NCI-H1930 (cell line): ENCODE measurements at regions not wholly inside any gene's neighbourhood (a gene's known extent, or its start where the extent isn't known, plus 50 kb on each side); places are given as distances from the start of the nearest gene placed in this dataset.

ENCODE experiments used
- DNase-seq, 2 experiments: peaks; one replicate each; lab custom pipeline; 2025; lab: John Stamatoyannopoulos, UW

DNA sequence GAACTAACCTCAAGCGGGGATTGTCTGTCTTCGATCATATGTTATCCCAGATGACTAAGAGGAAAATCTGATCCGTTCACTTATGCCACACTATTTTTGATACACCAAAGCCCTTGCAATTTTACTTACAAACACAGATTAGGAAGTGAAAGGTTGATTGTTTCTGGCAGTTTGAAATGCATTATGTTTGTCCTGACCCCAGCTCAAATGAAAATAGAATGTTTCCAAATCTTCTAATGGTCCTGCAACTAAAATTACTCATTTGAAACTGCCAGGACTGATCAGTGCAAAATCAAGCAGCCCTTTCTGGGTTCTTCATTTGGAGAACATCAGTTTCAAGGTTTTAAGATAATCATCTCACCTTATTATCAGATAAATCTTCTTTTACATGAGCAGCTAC is 696.7 kb upstream of the WWC1 start:
- no peak for DNase-seq

DNA sequence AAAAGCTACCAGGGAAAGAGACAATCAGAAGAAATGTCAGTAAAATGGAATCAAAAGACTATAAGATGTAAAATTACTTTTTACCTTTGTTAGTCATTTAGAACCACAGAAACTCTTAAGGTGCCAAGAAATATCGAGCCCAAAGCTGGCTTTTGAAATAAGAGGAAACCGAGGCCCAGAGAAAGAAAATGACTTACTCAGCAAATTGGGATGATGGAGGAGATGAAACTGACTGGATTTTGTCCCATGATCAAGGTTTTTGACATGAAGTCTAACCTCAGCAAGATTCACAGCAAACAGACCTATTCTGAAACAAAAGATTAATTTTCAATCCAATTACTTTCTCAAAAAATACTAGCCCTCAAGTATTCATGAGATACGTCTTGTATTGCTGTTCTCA is 696.2 kb upstream of the WWC1 start:
- DNase-seq = no peak

DNA sequence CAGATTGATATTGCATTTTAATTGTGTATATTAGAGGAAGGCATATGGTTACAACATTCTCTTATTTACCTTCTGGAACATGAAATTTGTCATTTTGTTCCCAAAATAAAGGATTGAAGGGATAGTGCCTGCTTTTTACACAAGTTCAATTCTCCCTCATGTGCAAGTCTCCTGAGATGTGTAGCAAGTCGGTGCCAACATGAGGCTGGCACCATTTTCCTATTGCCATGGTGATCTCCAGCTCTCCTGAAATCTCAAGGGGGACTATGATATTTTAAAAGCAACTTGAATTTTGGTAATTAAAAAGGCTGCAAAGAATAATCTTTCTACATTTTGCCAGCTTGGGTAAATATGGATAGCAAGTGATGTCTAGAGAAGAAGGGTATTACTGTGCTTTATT is 693.3 kb upstream of the WWC1 start:
- DNase-seq = no peak

DNA sequence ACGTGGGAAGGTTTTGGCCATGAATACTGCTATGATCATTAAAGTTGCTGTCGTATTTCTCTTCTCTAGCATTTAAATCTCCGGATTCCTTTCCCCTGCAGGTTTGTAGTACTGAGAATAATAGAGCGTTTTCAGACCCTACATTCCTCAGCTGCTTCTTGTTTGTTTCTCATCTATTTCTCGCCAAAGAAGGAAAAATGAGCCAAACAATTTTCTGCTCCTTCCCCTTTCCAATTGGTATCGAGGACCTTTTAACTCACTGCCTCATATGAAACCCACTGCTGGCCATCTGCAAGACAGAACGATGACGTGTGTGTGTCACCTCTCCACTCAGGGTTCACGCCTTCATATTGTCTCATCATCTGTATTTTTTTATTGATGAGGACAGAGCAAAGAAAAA is 689.4 kb upstream of the WWC1 start:
- DNase-seq = no peak

DNA sequence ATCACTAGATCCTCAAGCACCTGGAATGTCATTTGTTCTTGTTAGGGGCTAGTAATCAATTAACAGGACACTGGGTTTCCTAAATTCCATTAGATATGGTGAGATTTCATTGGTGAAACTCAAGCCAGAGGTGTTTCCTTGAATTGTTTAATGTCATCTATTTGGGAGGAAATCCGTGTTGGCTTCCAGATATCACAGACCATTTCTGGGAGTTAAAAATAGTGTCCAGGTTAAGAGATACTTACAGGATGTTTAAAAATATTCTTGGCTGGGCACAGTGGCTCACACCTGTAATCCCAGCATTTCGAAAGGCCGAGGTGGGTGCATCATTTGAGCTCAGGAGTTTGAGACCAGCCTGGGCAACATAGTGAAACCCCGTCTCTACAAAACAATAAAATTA is 688.3 kb upstream of the WWC1 start:
- DNase-seq = no peak

DNA sequence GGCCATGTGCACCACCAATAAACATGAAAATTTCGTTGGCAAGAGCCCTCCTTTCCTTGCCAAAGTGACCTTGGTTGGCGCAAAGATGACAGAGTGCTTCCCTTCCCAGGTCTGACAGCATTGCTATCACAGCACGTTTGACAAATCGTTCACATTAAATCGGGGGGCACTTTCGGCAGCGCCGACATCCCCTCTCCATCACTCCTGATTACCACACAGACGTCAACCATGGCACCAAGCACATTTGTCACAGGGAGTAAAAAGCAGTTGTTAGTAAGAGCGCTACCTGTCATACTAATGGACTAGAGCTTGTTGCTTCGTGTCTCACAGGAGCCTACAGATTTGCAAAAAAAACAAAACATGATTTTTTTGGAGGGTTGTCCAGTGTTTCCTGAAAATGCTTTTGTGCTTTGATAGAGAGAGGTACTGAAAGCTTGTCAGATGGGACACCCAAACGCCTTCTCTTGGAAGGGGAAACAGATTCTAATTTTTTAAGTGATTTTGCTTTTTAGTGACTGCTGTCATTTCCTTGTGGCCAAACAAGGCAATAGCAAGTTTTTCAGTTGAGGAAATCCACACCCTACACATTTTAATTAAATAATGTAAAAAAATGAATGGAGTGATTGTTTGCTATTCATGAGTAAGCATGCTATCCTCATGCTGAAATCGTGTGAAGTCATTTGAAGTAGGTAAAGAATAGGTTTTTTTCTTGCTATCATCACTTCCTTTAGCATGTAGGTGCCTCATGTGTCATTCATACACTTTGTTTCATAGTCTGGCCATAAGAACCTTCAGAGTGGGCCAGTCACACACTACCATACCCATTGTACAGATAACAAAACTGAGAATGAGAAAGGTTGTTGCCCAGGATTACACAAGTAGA is 682.8 kb upstream of the WWC1 start:
- DNase-seq = no peak

DNA sequence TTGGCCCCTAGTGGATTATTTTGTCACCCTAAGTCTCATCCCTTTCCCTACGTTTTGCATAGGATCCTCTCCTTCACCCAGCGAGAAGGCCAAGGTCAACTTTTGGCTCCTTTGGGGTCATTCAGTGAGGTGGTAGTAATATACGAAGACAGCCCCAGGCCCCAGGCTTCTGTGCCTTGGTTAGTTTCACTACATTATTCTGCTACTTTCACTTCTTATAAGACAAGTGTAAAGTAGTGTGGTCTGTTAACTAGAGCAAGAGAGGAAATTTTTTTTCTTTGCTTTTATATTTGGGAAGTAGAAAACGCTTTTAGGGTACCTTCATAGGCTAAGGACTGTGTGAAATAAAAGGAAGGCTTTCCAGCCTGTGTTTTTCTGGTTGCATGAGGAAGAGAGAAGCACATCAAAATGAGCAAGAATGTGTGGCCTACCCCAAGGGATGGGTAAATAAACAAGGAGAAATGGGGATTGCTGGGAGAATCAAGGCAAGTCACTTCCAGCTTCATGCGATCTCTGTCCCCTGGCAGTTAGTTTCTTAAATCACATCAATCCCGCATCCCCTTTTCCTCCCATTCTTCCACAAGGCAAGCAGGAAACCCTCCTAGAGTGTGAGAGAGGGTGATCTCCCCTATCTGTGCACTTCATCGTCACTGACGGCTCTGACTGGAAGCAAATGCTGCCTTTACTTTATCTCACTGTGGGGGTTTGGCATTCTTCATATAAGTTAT is 677.0 kb upstream of the WWC1 start:
- DNase-seq = no peak

DNA sequence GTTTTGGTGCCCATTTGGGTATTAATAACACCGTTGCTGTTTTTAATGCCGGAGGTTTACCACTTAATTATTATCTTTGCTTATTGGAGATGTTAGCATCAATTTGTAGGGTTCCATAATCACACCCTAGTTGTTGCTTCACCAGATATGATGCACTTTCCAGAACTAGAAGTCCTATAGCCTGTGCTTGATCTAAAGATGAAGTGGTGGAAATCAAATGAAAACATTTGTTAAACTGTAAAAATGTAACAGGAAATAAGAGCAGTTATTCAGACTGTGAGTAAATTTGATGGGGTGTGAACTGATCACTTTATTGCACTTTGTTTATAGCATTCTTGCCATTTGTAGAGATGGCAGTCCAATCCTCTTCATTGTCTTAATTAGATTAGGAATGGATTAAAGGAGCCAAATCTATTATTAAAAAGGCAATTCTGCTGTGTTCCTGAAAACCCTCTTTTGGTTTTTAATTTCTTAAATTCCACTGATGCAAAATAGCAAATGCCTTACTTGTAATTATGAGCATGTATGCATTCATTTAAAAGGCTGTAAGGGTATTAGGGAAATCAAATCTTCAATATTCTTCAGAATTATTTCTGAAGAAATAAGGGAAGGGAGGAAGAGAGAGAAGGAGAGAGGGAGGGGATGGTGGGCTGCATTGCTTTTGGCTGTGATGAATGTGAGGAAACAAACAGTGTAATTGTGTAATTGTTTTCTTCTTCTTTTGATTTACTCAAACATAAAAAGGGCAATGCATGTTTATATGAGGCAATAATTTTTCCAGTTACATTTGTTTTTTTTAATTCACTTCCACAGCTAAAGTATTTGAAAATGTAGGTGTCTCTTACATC is 675.2 kb upstream of the WWC1 start:
- DNase-seq = no peak

DNA sequence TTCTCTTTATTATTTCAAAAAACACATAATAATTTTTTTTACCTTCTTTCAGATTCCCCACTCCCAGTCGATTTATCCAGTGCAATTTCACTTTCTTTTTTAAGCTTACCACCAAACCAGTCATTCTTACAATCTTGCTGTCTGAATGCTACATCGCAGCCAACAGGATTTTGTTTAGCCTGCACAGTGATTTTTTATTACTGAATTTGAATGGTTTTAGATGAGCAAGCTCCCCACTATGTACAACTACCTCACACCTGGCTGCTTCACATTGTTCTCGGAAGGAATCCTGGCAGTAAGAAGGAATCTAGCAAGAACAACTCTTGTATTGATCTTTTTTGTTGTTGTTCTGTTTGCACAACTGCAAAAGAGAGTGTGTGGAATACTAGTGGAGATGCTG is 668.1 kb upstream of the WWC1 start:
- DNase-seq = no peak

DNA sequence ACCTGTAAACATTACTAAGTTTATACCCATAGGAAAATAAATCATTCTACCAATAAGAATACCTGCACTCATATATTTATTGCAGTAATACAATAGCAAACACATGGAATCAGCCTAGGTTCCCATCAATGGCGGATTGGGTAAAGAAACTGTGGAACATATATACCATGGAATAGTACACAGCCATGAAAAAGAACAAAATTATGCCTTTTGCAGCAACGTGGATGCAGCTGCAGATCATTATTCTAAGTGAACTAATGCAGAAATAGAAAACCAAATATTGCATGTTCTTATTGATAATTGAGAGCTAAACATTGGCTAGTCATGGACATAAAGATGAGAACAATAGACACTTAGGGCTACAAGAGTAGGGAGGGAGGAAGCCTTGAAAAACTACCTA is 667.4 kb upstream of the WWC1 start:
- DNase-seq = no peak

DNA sequence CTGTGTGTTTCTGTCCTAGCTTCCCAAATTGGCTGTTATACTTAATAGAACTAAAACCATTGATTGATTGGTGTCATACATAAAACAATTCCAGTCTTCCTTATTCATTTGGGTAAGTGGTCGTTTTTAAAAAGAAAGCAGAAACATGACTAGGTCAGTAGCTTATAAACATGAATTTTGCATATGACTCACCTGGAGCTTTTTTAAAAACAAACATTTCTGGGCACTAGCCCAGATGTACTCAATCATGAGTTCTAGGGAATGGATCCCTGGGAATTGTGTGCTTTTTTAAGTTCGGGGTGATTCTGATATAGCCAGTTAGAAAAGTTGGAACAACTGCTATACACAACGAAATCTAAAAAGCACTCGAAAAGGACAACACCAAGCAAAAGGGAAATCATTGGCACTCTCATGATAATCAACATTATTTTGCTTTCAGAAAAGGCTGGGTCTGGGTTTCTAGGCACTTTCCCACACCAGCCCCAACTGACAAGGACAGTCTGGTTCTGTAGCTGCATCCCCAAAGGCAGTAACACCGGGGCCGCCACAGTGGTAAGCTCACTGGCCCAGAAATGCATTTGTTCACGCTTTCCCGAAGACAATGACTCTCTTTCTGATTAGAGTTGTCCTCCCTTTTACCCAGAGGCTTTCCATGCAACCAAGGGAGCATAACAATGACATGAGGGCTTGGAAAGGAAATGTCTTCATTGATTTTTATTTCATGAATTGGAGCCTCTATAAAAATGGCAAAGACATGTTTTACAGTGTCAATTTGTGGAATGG is 664.9 kb upstream of the WWC1 start:
- no peak for DNase-seq

DNA sequence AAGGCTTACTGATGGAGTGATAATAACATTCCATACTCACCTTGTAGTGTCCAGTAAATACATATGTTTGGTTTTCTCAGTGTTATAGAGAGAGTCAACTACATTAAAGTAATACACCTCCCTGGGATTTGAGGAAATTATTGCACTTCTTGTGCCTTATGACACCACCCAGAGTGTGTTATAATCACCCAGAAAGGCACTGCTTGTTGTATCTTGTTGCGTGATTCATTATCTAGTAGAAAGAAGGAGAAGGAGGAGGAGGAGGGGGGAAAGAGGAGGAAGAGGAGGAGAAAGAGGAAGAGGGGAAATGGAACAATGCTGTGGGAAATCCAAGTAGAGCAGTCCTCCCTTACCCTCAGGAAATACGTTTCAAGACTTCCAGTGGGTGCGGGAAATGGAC is 661.8 kb upstream of the WWC1 start:
- DNase-seq = no peak

DNA sequence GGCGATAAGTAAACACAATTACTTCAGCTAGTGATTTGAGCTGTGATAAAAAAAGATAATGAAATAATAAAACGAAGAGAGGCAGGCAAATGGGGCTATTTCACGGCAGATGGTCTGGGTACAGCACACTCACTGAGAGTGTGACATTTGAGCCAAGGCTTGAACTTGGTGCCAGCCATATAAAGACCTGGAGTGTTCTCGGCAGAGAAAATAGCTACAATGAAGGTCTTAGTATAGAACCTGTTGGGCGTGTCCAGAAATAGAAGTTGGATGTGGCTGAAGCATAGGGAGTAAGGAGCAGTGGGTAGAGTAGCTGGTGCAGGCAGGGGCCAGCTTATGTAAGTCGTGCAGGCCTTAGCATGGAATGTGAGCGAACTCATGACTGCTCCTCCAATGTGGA is 660.3 kb upstream of the WWC1 start:
- no peak for DNase-seq

DNA sequence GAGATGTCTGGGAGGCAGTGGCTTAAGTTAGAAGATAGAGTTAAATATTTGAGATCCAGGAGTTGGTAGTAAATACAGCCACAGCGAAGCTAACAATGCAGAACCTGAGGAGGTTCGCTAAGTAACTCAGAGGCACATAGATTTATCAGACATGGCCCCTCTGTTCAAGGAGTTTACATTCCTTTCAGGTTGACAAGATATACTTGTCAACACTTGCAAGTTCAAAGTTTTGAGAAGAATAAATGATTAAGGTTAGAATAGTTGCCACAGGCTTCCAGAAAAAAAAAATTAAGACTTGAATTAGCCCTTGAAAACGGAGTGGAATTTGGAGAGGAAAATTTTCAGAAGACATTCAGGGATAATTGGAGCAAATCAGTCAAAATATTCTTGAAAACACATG is 658.3 kb upstream of the WWC1 start:
- DNase-seq = no peak

DNA sequence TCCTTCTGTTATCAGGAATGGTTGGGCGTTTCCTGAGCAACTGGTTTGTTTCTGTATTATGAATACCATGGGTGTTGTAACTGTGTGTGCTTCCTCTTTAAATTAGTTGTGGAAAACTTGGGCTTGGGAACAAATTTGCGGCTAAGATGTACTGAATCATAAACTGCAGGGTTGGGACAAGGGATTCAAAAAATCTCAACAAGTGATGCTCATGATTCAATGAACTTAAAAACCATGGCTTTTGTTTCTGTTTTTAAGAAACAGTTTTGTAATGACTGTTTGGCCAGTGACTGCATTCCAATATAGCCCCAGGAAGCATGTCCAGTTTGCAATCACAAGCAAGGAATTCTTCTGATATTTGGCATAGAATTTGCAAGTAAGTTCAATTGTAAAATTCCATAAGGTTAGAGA is 657.5 kb upstream of the WWC1 start:
- no peak for DNase-seq

DNA sequence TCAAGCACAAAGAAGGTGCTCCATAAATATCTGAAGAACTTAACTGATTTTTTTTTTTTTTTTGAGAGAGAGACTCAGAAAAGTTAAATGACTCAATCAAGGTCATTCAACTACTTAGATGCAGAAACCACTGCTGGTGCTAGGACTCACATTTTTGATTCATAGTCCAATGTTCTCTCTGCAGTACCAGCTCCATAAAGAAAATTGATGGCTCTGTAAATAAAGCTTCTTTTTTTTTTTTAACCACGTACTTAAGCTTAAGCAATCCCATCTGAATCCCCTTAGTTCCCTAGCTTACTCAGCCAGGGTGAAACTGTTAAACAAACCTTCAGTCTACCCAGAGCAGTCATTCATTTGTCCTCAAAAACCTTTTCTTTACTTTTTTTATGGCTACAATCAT is 657.0 kb upstream of the WWC1 start:
- no peak for DNase-seq

DNA sequence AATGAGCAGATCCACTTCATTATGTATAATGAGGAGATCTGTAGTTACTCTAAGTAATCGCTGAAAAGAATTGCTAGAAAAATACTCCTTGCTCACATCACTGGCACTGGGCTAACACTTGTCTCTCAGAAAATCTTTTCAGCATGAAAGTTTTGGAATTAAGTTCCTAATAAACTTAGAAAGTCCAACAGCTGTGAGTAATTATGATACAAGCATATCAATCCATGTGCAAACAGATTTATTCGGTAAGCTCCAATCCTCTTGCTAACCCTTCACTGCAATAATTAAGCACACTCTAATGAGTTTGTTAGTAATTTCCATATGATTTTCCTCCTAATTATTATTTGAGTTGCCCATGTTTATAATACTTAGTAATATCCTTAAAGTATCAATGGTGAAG is 652.6 kb upstream of the WWC1 start:
- no peak for DNase-seq

DNA sequence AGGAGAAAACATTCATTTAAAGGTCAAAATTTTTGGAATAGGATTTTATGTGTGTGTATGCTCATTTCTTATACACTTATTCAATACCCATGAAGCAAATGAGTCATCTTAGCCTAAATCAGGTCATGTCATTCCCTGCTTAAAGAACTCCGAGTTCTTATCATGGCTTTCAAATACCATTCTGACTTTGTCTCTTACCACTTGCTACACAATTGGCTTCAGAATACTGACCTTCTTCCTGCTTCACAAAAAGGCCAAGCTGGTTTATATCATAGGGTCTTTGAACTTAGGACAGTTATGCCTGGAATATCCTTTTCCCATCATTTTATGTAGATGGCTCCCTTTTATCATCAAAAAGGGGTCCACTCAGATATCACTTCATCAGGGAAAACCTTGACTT is 652.2 kb upstream of the WWC1 start:
- DNase-seq = no peak

DNA sequence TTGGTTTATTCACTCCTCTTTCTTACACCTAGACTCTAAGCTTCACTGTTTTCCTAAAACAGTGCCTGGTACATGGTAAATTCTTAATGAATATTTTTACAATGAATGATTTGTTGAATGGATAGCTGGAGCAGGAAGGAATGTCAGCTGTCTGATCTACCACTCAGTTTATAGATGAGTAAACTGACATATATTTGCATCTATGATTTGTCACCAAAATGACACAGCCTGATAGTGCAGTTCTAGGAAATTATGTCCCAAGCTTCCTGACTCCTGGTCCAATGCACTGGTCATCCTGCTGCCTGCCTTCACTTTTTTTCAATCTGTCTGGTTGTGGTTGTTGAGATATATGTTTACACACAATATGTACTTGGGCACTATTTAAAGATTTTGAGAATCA is 651.7 kb upstream of the WWC1 start:
- no peak for DNase-seq

DNA sequence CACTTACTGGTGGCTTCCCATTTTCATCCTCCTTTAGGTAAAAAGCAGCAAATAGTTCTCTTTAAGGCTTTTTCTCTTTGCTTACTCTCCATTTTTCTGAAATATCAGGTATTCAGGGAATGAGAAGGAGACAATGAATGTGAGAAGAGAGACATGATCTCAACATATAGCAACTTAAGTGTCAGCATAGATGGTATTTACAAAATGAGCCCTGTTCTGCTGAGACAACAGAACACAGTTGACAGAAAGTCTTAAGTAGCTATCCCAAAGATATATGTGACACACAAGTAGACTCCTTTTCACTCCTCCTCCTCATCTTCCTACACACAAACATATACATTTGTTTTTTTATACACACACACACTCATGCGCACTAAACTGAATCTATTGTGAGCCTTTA is 649.3 kb upstream of the WWC1 start:
- DNase-seq = no peak

DNA sequence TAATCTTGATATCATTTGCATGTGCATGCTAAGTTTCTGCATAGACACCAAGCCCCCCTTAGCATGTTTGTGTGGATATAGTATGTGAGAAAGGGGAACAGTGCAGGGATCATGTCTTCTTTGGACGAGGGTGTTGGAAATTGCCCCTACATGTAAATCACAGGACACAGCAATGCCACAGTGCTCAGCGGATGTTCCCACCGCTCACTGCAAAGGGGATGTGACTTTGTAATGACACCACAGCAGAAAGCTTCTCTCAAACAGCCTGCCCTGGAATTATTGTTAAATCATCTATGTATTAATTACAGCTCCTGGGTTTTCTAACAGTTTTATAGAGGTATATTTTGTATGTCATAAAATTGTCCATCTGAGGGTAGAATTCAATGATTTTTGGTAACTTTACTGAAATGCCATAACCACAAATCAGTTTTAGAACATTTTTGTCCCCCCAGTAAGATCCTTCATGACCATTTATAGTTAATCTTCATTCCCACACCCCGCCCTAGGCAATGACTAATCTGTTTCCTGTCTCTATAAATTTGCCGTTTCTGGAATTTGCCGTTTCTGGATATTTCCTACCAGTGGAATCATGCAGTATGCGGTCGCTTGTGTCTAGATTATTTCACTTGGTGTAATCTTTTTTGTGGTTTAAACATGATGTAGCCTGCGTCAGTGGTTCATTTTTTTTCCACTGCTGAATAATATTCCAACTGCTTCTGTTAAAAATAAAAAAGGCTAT is 648.5 kb upstream of the WWC1 start:
- DNase-seq = no peak
